PC-9 (cell line): ENCODE measurements at regions not wholly inside any gene's neighbourhood (a gene's known extent, or its start where the extent isn't known, plus 50 kb on each side); places are given as distances from the start of the nearest gene placed in this dataset.

Experiments
- BruUV-seq: library from RNA; stranded (reverse); fragments of 400-500 nt; replicated peaks from 2 replicates; lab custom pipeline; 2021; lab: Mats Ljungman, UMichigan
- CTCF ChIA-PET: fragments of 300-600 bp; sonication (Branson Sonifier 250); formaldehyde crosslinking; loops from one replicate; lab custom pipeline; 2022; ENCODE audit warnings: antibody characterized with exemption; lab: Charles Lee
- POLR2A ChIA-PET: fragments of 300-600 bp; sonication (Branson Sonifier 250); formaldehyde crosslinking; loops from one replicate; lab custom pipeline; 2022; ENCODE audit warnings: antibody characterized with exemption; ENCODE audit not compliant: unreplicated experiment; lab: Charles Lee
- DNase-seq, 2 experiments: peaks; one replicate each; pipeline versions ENCODE4 v3.0.0 to v3.0.0-alpha.2; 2015 to 2022; ENCODE audit warnings: mixed read lengths in 1 of 2
- H2AFZ ChIP-seq: fragments of 200-600 bp; sonication (generic); 2 replicates; pipeline ENCODE4 v1.8.1; 2017; ENCODE audit warnings: antibody characterized with exemption
- H3F3A ChIP-seq: fragments of 200-600 bp; sonication (generic); 2 replicates; pipeline ENCODE4 v1.8.1; 2017; ENCODE audit warnings: antibody characterized with exemption, mild to moderate bottlenecking, low read depth; ENCODE audit not compliant: insufficient read depth
- H3K27ac ChIP-seq: fragments of 200-600 bp; sonication (generic); 2 replicates; pipeline ENCODE4 v1.6.1; 2016; ENCODE audit warnings: mixed run types
- H3K27me3 ChIP-seq: fragments of 200-600 bp; sonication (generic); 2 replicates; pipeline ENCODE4 v1.6.1; 2016; ENCODE audit warnings: low read depth, mixed run types; ENCODE audit not compliant: insufficient read depth
- H3K36me3 ChIP-seq: fragments of 200-600 bp; sonication (generic); 2 replicates; pipeline ENCODE4 v1.6.1; 2016; ENCODE audit warnings: low read depth, mixed run types
- H3K4me1 ChIP-seq: fragments of 200-600 bp; sonication (generic); replicated peaks from 2 replicates; pipeline ENCODE4 v1.6.1; 2016; ENCODE audit warnings: mixed run types; ENCODE audit not compliant: insufficient read depth
- H3K4me2 ChIP-seq: fragments of 200-600 bp; sonication (generic); 2 replicates; pipeline ENCODE4 v1.6.1; 2017; ENCODE audit warnings: mixed run types
- H3K4me3 ChIP-seq: fragments of 200-600 bp; sonication (generic); 2 replicates; pipeline ENCODE4 v1.6.1; 2016; ENCODE audit warnings: mixed run types
- H3K79me2 ChIP-seq: fragments of 200-600 bp; sonication (generic); 2 replicates; pipeline ENCODE4 v1.6.1; 2017; ENCODE audit warnings: low read depth, mixed run types
- H3K9me2 ChIP-seq: fragments of 200-600 bp; sonication (generic); 2 replicates; pipeline ENCODE4 v1.8.1; 2017; ENCODE audit warnings: mild to moderate bottlenecking; ENCODE audit not compliant: insufficient read depth
- H3K9me3 ChIP-seq: fragments of 200-600 bp; sonication (generic); 2 replicates; pipeline ENCODE4 v1.8.1; 2016; ENCODE audit warnings: low read depth; ENCODE audit not compliant: insufficient read depth
- H4K20me1 ChIP-seq: fragments of 200-600 bp; sonication (generic); 2 replicates; pipeline ENCODE4 v1.8.1; 2017; ENCODE audit not compliant: insufficient read depth
- CTCF ChIP-seq: fragments of 200-600 bp; sonication (generic); conservative IDR thresholded peaks from 2 replicates; pipeline ENCODE4 v1.6.1; 2017; ENCODE audit warnings: mixed run types, antibody characterized with exemption, mild to moderate bottlenecking, moderate library complexity
- EZH2 ChIP-seq: fragments of 200-600 bp; sonication (generic); IDR thresholded peaks from 2 replicates; pipeline ENCODE4 v1.8.0; 2017; ENCODE audit warnings: antibody characterized with exemption, low read depth
- intact Hi-C: fragments of 100-400 bp; cut with micrococcal nuclease; formaldehyde crosslinking; loops from one replicate; pipeline ENCODE4 v1.10.0; 2022; ENCODE audit not compliant: unreplicated experiment

GRCh38 chr18:45557779-45558178 is 57.5 kb upstream of the SLC14A2 start:
- Histone ChIP-seq H4K20me1 (no peaks in the 10 kb centered on the region), H3K4me1 (no peaks in the 10 kb centered on the region), H2AFZ (no peak overlapping the region), H3K4me2 (no peak overlapping the region), H3K79me2 (no peaks in the 10 kb centered on the region), H3K9me3 (no peaks in the 10 kb centered on the region), H3K27me3 (0 out of 2 replicates have a peak, but pooled peaks cover 6% of the 10 kb centered on the region), H3K27ac (no peak overlapping the region), H3K9me2 (no peaks in the 10 kb centered on the region), H3K4me3 (no peak overlapping the region), H3K36me3 (no peaks in the 10 kb centered on the region), H3F3A (no peaks in the 10 kb centered on the region)
- BruUV-seq: no TSS peak
- intact Hi-C loops: no loop called here
- CTCF ChIA-PET: no interaction called here
- no peak for TF ChIP-seq CTCF
- TF ChIP-seq EZH2: no peak
- POLR2A ChIA-PET: no interaction called here
- DNase-seq: no peak

- H3K9me2 ChIP-seq: no peaks in the 10 kb centered on the region
- intact Hi-C loops: no loop called here
- POLR2A ChIA-PET: no interaction called here
- H3K4me1 ChIP-seq: no peaks in the 10 kb centered on the region
- DNase-seq: no peak
- no peak overlapping the region for H3K27ac ChIP-seq
- no peaks in the 10 kb centered on the region for H3K27me3 ChIP-seq
- H3K9me3 ChIP-seq: no peaks in the 10 kb centered on the region
- TF ChIP-seq CTCF (no peak), EZH2 (no peak)
- no peaks in the 10 kb centered on the region for H3K79me2 ChIP-seq
- no peak overlapping the region for H3K4me3 ChIP-seq
- BruUV-seq: no TSS peak
- H4K20me1 ChIP-seq: no peaks in the 10 kb centered on the region
- no peak overlapping the region for H3K4me2 ChIP-seq
- CTCF ChIA-PET: no interaction called here
- H2AFZ ChIP-seq: no peak overlapping the region
- H3F3A ChIP-seq: no peaks in the 10 kb centered on the region
- H3K36me3 ChIP-seq: no peaks in the 10 kb centered on the region
Measured at GRCh38 chr18:45559258-45559657, 56.0 kb upstream of the SLC14A2 start.

GRCh38 chr18:45560870-45561269 is 54.4 kb upstream of the SLC14A2 start:
- H2AFZ ChIP-seq: no peak overlapping the region
- no peaks in the 10 kb centered on the region for H4K20me1 ChIP-seq
- no peaks in the 10 kb centered on the region for H3K79me2 ChIP-seq
- intact Hi-C loops: loop anchor here (10.0 kb wide), 1 partner anchor 1506 kb away; no protein-coding TSS in a partner anchor
- ChIA-PET POLR2A (no interaction called here), CTCF (no interaction called here)
- DNase-seq: no peak
- no peak overlapping the region for H3K4me2 ChIP-seq
- H3K27ac ChIP-seq: no peak overlapping the region
- H3K9me3 ChIP-seq: no peaks in the 10 kb centered on the region
- H3K4me1 ChIP-seq: no peaks in the 10 kb centered on the region
- H3K27me3 ChIP-seq: no peaks in the 10 kb centered on the region
- no peak for TF ChIP-seq EZH2
- TF ChIP-seq CTCF: no peak
- H3K4me3 ChIP-seq: no peak overlapping the region
- BruUV-seq: no TSS peak
- no peaks in the 10 kb centered on the region for H3F3A ChIP-seq
- H3K9me2 ChIP-seq: no peaks in the 10 kb centered on the region
- no peaks in the 10 kb centered on the region for H3K36me3 ChIP-seq
